GM12878 (cell line): ENCODE measurements at regions not wholly inside any gene's neighbourhood (a gene's known extent, or its start where the extent isn't known, plus 50 kb on each side); places are given as distances from the start of the nearest gene placed in this dataset.

Experiments
- EZH2 ChIP-seq: IDR thresholded peaks from 2 replicates; pipeline ENCODE4 v1.6.1; 2012; ENCODE audit warnings: low read depth, mild to moderate bottlenecking, control low read depth, inconsistent platforms, low read length, borderline replicate concordance; ENCODE audit not compliant: control insufficient read depth
- KDM1A ChIP-seq: fragments of 200-600 bp; sonication (generic); IDR thresholded peaks from 2 replicates; pipeline ENCODE4 v1.6.1; 2016; ENCODE audit warnings: borderline replicate concordance
- YBX1 ChIP-seq: fragments of 450-650 bp; IDR thresholded peaks from 2 replicates; pipeline ENCODE4 v1.6.1; 2016; ENCODE audit warnings: antibody characterized with exemption
- ZBTB11 ChIP-seq: fragments of 450-650 bp; formaldehyde crosslinking; IDR thresholded peaks from 2 replicates; pipeline ENCODE4 v1.5.0; 2022; ENCODE audit warnings: mild to moderate bottlenecking, missing genetic modification characterization
- ZBTB40 ChIP-seq: fragments of 450-650 bp; IDR thresholded peaks from 2 replicates; pipeline ENCODE4 v1.6.1; 2016; ENCODE audit warnings: mild to moderate bottlenecking, moderate library complexity, borderline replicate concordance
- ZNF217 ChIP-seq: fragments of 450-650 bp; IDR thresholded peaks from 2 replicates; pipeline ENCODE4 v1.6.1; 2017; ENCODE audit warnings: antibody characterized with exemption, mild to moderate bottlenecking
- ZNF24 ChIP-seq: fragments of 450-650 bp; IDR thresholded peaks from 2 replicates; pipeline ENCODE4 v1.6.1; 2017; ENCODE audit warnings: antibody characterized with exemption, mild to moderate bottlenecking
- ZNF592 ChIP-seq: fragments of 450-650 bp; IDR thresholded peaks from 2 replicates; pipeline ENCODE4 v1.6.1; 2017; ENCODE audit warnings: mild to moderate bottlenecking, moderate library complexity

GRCh38 chr11:91136631-91137030 is 913.8 kb upstream of the CHORDC1 start (continued):
- TF ChIP-seq ZNF592: no peak
- TF ChIP-seq ZBTB40: no peak
- TF ChIP-seq ZBTB11 (CRISPR knock-in tag): no peak
- no peak for TF ChIP-seq KDM1A
- no peak for TF ChIP-seq ZNF24
- no peak for TF ChIP-seq YBX1
- no peak for TF ChIP-seq ZNF217
- TF ChIP-seq EZH2: no peak
